Femur (tissue), 1 donor: ENCODE measurements at regions not wholly inside any gene's neighbourhood (a gene's known extent, or its start where the extent isn't known, plus 50 kb on each side); places are given as distances from the start of the nearest gene placed in this dataset.

Experiments used
- DNase-seq: peaks from one replicate; pipeline ENCODE4 v3.0.0-alpha.2; 2017

DNA sequence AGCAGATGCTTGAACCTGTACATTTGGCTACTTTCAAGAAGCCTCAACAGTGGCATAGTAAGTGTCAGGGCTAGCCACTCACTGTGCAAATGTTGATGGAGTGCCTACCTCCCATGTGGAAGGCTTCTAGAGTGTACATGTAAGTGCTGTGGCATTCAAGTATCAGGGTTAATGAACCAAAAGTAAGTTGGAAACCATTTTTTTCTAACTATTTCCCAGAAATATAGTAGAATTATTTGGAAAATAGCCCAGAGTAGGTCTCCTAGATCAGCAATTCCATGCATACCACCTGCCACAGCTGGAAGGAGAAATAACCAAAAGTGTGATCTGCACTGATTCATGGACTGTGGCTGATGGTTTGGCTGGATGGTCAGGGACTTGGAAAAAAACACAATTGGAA is 53.3 kb downstream of the FOXD1 start:
- no peak for DNase-seq

DNA sequence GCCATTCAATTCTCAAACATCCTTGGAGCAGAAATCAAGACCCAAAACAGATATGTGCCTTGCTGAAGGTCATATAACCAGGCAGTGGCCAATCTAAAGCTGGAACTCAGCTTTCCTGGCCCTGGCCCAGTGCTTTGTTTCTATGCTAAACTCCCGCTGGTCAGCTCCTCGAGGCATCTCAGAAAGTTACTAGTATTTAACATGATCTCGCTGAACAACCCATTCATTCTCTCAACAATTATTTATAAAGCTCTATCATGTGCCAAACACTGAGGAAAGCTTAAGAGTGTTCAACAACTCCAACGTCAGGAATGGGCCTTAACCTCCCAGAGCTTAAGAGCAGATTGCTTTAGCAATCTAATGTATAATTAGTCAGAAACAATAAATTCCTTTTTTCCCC is 54.0 kb downstream of the FOXD1 start:
- DNase-seq: no peak

DNA sequence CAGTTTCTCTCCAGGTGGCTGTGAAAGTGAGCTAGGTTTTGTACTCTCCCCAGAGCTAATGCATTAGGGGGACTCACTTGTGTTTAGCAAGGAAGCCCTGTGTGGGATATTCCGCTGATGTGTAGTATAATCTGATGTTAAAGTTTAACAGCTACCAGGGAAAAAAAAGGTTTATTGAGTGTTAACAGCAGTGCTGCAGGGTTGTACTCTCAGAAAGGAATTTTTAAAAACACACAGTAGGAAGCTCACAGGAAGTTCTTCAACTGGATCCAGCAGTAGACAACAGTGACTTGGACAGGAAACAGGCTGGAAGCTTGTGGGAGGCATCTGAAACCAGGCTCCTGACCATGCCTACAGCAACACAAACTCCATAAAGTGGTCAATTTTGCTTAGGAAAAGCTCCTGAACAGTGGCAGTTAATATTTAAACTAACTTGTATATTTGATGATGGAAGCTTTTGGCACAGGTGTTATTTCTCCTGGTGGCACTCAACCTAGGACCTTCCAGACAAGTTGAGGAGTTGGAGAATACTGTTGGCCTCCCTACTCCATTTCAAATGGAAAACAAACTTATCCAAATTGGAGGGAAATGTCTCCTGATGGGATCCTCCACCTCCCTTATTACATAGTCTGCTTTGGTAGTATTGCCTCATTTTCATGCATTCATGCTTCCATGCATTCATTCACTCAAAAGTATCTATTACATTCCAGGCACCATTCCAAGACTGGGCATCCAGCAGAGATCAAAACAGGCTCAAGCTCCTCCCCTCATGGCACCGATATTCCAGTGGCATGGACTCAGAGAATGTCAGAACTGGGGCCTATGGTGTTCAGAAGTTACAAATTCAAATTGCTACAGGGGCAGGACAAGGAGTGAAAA is 54.7 kb downstream of the FOXD1 start:
- no peak for DNase-seq

DNA sequence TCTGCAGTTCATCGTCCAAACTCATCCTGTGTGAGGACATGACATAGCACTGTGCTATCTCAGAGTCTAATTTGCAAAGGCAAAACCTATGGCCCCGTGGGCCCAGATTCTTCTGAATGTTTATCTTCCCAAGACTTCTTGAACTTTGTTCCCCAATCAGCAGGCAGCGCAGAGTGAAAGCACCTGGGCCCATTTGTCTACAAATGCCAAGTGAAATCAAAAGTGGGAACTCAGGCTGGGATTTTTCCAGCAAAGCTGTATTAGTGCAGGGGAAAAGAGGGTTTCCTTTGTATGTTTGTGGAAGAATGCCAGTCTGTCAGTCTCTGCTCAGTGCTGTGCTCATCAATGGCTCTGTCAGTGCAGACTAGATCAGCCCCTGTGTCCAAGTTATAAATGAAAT is 55.8 kb downstream of the FOXD1 start:
- DNase-seq: no peak

DNA sequence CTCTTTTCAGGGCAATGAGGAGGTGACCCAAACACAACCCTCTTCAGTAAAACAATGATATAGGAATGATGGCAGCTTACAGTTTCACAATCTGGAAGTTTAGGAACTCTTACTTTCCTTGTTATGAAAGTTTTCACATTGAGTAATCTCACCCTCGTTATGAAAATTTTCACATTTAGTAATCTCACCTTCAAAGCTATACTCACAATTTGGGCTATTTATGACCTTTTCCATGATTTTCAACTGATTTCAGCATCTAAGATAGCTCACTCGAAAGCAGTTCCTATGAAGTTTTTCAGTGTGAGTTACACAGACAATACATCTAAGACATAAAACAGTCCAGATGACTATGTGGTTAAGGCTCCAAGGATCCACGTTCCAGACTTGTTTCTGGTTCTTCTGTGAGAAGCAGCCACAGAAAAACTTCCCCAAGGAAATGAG is 57.1 kb downstream of the FOXD1 start:
- DNase-seq: no peak

DNA sequence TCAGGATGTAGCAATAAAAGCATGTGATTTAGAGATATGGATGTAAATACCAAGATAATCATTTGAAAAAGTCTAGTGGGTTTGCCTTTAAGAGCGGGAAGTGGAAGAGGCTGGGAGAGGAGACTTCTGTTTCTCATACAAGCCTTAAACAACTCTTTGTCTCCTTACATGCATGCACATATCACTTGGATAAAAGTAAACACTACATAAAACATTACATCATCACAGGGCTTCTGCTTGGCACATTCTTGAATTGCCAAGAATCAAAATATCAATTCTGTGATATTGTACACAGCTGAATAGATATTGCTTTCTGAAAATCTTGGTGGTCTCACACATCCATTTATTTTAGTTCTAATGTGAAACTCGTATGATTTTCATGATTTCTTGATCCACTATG is 57.6 kb downstream of the FOXD1 start:
- no peak for DNase-seq

DNA sequence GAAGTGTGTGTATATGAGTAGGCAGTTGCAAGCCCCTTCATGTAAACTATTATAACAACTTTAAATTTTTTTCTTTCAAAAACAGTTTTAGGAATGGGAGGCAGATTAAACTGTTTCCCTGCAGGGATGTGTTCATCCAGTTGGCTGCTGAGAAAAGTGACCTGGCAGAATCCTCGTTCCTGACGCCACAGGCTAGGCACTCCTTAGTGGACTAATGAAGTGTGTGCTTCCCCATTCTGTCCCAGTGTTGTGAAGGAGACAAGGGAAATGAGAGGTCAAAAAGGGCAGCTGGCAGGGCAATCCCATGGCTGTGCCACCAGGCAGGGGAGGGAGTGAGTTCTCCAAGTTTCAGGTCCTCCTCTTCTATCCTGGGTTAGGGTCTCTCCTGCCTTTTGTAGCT is 59.8 kb downstream of the FOXD1 start:
- DNase-seq: no peak

DNA sequence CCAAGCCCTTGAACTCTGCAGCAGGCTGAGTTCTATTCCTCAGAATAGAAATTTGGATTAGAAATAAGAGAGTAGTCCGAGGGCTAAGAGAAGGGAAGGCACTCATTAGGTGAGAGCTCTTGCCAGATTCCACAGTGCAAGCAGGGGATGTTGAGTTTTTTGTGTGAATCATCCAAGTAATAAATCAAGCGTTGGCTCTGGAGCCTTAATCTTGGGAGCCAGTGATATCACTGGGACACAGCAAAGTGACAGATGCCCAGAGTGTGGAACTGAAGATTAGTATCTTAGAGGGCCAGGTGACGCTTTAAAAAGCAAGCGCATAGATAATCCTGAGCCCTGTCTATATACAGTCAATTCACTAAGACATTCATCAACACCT is 60.3 kb downstream of the FOXD1 start:
- no peak for DNase-seq

DNA sequence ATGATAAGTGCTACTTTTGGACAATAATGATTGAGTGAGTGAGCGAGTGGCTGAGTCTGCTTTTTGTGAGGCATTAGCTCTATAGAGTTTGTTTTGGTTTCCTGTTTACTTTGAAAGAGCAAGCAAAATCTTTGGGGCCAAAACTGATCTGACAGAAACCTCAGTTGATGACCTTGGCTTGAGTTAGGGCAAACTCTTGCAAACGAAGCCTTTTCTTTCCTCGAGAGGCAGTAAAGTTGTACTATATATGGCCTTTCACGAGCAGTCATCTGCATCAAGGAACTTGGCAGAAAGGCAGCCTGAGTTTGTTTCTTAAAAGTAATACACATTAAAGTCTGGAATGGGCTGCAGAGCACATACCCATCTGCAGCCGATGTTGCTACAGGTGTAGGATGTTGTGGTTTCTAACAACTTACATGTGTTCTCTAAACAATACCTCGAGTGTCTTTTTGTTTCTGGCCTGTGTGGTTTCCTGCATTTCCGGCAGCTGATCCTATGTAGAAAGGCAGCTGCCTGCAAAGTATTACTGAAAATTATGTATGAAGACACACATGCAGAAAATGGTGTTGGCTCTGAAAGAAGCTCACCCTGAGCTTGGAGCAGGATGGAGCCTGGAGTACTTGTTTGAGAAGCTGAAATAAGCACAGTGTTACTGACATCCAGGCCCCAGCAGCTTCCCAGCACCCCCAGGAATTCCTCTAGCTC is 60.8 kb downstream of the FOXD1 start:
- DNase-seq: peak; percentile 80

DNA sequence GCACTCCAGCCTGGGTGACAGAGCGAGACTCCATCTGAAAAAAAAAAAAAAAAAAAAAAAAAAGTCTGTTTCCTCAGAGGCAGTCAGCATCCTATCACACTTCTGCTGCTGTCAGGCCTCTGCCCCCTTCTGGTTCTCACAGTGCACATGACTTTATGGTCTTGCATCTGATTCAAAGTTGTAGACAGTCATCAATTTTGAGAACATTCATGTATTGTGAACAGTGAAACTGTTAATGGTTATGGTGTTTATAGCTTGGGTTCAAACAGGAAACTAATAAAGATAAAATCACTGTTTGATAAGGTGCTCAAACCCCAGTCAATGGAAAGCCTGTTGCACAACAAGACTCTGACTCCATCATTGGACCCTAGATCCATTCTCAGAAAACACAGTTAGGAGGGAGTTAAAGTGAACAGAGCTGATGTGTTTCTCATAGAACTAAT is 61.4 kb downstream of the FOXD1 start:
- no peak for DNase-seq

DNA sequence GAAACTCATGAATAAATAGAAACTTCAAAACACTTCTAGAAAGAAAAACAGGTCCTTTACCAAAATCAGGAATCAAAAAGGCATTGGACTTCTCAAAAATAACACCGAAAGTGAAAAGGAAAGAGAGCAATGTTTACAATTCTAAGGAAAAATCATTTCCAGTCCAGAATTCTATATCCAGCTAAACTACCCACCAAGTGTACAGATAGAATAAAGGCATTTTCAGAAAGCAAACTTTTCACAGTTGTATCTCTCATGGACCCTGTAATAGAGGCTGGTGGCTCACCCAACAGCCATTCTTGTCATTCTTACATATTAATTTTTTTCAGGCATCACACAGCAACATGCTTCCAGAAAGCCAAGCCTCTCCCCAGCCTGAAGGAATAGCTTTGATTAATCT is 63.7 kb downstream of the FOXD1 start:
- DNase-seq: no peak

DNA sequence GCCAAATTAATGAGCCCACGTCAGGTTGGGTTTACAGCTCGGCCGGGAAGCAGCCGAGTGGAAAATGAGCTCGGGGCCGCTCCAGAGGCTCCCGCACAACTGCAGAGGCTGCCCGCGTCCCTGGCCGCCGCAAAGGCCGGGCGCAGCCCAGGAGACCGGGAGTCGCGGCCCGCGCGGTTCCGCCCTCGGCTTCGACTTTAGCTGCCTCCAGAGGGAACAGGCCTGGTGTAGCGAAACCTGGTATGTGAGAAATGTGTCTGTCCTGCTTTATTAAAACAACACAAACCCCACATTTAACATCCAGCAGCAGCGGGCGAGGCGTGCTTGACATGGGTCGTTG is 66.2 kb downstream of the FOXD1 start:
- no peak for DNase-seq

DNA sequence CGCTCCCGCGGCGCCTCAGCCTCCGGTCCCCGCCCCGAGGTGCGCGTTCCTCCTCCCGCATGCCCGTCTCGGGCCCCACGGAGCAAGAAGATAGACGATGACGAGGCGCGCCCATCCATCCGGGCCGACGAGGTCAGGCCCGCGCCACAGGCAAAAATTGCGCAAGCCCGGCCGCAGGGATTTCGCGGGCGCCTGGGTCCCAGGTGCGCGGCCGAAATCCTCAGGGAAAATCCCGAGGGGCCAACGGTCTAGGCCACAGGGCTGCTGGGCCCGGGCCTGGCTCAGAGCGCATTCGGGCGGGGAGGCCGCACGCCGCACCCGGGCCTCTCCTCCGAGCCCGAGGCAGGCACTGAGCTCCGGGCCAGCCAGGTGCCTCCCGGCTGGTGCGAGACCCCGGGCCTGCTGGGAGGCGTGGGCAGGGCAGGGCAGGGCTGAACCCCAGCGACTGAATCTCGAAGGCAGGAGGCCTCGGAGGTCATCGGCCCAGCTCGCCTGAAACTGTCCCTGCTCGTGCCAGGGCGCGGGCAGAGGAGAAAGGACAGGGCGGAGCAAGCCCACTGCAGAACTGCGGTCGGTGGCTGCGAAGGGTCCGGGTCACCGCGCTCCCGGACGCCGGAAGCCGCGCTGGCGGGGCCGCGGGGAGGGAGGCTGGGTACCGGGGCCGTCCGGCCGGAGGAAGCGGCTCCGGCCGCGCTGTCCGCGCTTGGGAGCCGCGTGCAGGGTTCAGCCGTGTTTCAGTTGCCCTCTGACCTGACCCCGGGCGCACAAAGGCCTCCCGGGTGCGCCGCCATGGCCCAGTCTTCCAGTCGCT is 66.8 kb downstream of the FOXD1 start:
- DNase-seq: no peak

DNA sequence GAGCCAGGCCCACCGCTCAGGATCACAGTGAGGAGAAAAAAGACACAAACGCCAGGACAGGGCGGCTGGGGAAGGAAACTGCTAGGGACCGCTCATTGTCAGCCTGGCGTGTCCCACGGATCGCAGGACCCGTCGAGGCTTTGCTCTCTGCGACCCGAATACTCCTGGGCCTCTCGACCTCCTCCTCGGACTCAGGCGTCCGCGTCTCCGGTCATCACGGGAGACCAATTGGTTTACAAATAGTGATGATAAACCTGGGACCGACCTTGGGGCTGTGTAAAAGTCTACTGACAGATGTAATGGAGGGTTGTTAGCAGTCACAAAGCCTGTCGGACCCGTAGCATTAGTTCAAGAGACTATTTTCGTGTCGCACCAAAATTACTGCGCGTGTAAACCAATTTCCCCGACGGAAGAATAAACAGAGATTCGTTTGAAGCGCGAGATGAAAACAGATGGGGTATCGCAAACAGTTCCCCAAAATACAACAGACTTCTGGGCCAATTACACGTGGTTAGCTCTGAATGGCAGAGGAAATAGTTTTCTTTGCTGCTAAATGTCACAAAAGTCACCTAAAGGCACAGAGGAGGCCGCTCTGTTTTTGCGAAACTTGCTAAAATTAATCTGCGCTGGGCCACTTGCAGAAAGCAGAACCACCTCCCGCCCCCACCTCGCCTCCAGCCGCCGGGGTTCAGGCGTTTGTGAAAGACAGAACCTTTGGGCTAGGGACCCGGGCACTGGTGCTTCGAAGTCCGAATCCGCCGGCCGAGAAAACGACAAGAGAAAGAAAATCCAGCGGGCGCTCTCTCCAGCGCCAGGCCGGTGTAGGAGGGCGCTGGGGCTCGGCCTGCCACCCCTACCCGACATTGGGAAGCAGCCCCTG is 67.6 kb downstream of the FOXD1 start:
- no peak for DNase-seq

DNA sequence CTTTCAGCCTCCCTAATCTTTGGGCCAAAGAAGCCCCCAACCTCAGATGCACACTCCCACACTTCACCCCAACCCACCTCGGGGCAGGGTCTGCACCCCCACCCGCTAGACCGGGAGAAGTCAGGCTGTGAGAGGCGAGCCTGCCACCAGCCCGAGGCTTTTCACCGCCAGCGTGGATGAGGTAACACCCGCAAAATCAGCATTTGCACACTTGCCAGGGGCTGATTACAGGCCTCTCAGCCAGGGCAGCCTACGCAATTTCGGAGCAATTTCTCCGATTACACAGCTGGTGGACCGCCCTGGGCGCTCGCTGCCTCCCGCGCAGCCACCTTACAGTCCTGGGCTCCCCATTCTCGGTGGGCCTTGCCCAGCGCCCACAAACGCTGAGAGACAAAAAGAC is 68.5 kb downstream of the FOXD1 start:
- peak; percentile 34 for DNase-seq

DNA sequence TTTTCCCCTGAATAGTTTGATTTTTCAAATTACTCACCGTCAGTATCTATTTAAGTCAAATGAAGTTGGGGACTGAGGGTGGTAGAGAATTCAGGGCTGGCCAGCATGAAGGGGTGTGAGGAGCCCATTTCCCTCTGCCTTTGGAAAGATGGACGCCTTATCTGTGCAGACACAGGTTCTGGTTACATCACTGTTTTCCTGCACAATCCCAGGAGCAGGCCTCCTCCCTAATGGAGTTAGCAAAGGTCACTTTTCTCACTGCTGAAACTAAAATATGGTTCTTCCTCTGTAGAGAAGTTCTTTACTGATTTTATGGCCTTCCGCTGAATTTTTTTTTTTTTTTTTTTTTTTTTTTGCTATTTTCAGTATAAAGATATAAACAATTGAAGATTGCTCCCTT is 69.1 kb downstream of the FOXD1 start:
- DNase-seq: no peak

DNA sequence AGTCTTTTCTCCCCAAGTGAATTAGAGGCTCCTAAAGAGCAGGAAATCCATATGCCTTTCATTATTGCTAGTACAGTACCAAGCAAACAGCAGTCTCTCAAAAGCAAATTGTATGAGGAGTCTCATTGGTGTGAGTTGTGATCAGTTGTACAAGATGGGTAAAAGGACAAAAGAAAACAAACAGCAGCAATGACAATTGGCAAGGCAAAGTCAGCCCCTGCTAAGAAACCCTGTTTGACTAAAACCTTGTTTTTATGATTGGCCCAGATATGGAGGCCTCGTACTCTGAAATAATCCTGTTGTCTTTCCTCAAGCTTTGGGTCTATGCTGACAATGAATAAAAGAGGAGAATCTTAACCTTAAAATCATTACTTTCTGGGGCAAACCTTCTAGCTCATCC is 69.8 kb downstream of the FOXD1 start:
- DNase-seq: no peak

DNA sequence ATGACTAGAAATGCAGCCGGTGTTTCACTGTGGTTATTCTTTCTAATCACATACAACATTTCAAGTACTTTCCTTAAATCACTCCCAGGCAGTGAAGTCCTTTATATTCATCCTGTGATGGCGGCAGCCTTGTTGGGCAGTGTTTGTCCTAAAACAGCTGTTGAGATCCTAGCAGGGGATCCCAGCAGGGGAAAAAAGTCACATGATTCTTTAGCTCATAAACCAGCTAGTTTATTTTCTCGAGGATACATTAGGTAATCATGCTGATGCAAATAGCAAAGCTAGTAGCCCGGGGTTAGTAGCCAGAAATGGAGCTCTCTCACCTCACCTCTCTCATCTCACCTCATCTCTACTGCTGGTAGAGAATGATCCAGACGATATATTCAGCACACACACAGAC is 70.5 kb downstream of the FOXD1 start:
- DNase-seq: no peak

DNA sequence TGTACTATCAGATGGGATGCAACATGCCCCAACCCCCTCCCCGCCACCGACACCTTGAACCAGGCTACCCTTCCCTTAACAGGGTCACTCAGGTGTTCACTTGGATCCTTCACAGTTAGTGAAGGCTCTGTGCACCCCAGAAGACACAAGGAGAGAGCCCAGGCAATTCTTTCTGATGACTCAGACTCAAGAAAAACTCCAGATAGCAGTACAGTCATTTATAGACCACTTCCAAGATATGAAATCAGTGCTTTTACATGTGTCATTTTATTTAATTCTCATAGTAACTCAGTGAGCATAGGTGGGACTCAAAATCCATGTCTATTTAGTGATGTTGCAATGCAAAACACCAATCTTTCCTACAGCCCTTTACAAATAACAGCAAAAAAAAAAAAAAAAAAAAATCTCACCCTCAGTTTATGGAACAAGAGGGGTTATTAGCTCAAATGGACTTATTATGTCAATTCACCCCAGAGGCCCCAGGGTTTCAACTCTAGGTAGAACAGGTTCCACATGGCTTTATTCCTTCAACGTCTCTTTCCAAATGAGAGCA is 71.9 kb downstream of the FOXD1 start:
- DNase-seq: no peak

DNA sequence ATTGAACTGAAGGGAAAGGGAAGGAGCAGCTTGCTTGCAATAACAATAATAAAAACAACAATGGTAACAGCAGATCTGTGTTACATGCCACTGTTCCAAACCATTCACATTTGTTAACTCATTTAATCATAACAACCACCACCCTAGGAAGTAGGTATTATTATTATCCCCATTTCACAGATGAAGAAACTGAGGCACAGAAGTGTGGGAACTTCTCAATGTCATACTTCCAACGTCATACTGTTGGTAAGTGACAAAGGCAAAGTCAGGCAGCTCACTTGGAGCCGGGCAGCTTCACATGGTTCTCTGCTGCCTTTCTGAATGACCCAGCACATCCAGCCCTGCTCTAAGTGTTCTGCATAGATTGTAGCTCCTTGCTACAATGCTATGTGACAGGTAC is 72.6 kb downstream of the FOXD1 start:
- DNase-seq: no peak

DNA sequence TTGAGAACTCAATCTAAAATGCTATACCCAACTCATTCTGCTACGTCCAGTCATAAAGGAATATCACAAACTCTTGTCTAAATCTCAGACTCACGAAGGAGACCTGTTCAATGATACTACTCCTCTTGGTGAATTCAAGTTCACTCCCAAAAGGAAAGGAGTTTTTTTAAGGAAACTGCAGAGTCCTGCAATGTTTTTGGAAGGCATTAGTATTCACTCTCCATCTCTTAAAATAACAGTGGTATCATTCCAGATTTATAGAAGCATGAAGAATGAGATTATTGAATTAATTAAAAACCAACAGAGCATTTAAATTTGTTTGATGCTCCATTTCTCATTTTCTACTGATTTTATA is 73.4 kb downstream of the FOXD1 start:
- DNase-seq: no peak

DNA sequence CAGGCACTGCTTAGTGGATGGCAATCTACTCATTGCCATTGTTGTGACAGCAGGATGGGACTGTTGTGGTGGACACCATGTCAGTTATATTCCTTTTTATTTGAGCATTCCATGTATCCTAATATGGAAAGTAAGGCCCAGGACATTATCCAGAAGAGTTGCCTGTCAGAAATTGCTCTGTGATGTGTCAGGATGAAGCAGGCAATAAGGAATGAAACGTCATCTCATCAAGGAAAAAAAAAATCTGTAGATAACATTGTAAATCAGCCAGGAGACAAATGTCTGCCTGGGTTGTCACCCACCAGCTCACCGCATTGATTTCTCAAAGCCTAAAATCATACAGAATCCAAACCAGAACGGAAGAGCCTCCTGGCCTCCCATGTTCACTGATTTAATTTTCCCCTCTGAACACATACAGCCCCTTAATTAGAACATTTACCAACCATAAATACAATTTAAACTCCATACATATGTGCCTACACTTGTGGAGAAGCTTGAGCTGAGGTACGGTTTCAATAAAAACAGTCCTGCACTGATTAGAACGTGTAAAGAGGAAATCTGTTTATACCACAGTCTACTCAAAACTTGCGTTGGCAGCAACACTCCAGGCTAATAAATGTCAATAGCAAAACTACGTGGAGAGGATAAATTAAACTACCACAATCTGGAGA is 73.9 kb downstream of the FOXD1 start:
- no peak for DNase-seq
